Activated T-helper 1 cell treated with anti-CD3 and anti-CD28 coated beads, Interleukin-2, amount 50 U/mL, for 16 hours (primary cell): ENCODE measurements at regions not wholly inside any gene's neighbourhood (a gene's known extent, or its start where the extent isn't known, plus 50 kb on each side); places are given as distances from the start of the nearest gene placed in this dataset.
"Not testable (repeated sequence)": the region's sequence is repeated elsewhere in the genome, so short reads cannot be mapped to it uniquely, and the experiment has no call there.

Experiments used
- DNase-seq, 2 donors: peaks; one replicate each; pipeline ENCODE4 v3.0.0-alpha.2; 2020; ENCODE audit warnings: low read depth in 1 of 2, low spot score in 1 of 2

GRCh38 chr6:4274382-4275082, 139.2 kb upstream of the ECI2 start:
- no peak for DNase-seq

GRCh38 chr6:4272996-4273395, 137.6 kb upstream of the ECI2 start:
- DNase-seq = no peak

- DNase-seq = no peak
Observed at GRCh38 chr6:4271761-4272470, 136.5 kb upstream of the ECI2 start.

- no peak for DNase-seq
Observed at GRCh38 chr6:4270776-4271175, 135.4 kb upstream of the ECI2 start.

GRCh38 chr6:4270001-4270400, 134.6 kb upstream of the ECI2 start:
- no peak for DNase-seq

GRCh38 chr6:4268171-4268570, 132.8 kb upstream of the ECI2 start:
- no peak for DNase-seq

GRCh38 chr6:4265740-4266139, 130.4 kb upstream of the ECI2 start:
- no peak for DNase-seq

- DNase-seq = no peak
Observed at GRCh38 chr6:4264601-4265000, 129.2 kb upstream of the ECI2 start.

- DNase-seq = no peak
Observed at GRCh38 chr6:4264081-4264480, 128.7 kb upstream of the ECI2 start.

GRCh38 chr6:4262526-4262925, 127.2 kb upstream of the ECI2 start:
- DNase-seq = no peak

GRCh38 chr6:4259391-4259790, 124.0 kb upstream of the ECI2 start:
- DNase-seq = no peak

- no peak for DNase-seq
Observed at GRCh38 chr6:4258733-4259132, 123.4 kb upstream of the ECI2 start.

GRCh38 chr6:4256969-4257368, 121.6 kb upstream of the ECI2 start:
- DNase-seq = no peak

- no peak for DNase-seq
Observed at GRCh38 chr6:4253604-4254231, 118.3 kb upstream of the ECI2 start.

- DNase-seq = not testable (repeated sequence)
Observed at GRCh38 chr6:4252445-4252844, 117.1 kb upstream of the ECI2 start.

GRCh38 chr6:4250645-4251044, 115.3 kb upstream of the ECI2 start:
- no peak for DNase-seq

GRCh38 chr6:4243832-4244231, 108.5 kb upstream of the ECI2 start:
- not testable (repeated sequence) for DNase-seq

- no peak for DNase-seq
Observed at GRCh38 chr6:4243237-4243636, 107.9 kb upstream of the ECI2 start.

- no peak for DNase-seq
Observed at GRCh38 chr6:4242601-4243000, 107.2 kb upstream of the ECI2 start.

- DNase-seq = no peak
Observed at GRCh38 chr6:4240148-4240547, 104.8 kb upstream of the ECI2 start.

GRCh38 chr6:4225161-4225872, 89.9 kb upstream of the ECI2 start:
- no peak for DNase-seq
